Fibroblast of lung (primary cell): ENCODE measurements at regions not wholly inside any gene's neighbourhood (a gene's known extent, or its start where the extent isn't known, plus 50 kb on each side); places are given as distances from the start of the nearest gene placed in this dataset.

Source experiments
- CTCF ChIP-seq, 2 donors: IDR thresholded peaks in 1 of 2; conservative IDR thresholded peaks in 1 of 2; 1 replicate in 1 of 2; 2 replicates in 1 of 2; pipeline ENCODE4 v1.5.1; 2011 to 2012; ENCODE audit warnings: low read length in 2 of 2, control low read depth in 1 of 2, inconsistent platforms in 1 of 2, low read depth in 1 of 2, mild to moderate bottlenecking in 1 of 2
- EZH2 ChIP-seq: IDR thresholded peaks from 2 replicates; pipeline ENCODE4 v1.5.1; 2012; ENCODE audit warnings: low read length, control low read depth, mild to moderate bottlenecking; ENCODE audit errors: missing control alignments

GRCh38 chr10:3976171-3976570 is 191.2 kb upstream of the KLF6 start:
- TF ChIP-seq CTCF (conservative IDR thresholded peaks at IDR 0.05 in 1 of 2, IDR thresholded peaks at IDR 0.05 in 1 of 2; ENCODE audit: low read depth in 1 of 2, low read length in 2 of 2) (no peak), EZH2 (no peak)
